Activated B cell treated with CpG ODN at 0.5 μM for 24 hours (primary cell): ENCODE measurements at regions not wholly inside any gene's neighbourhood (a gene's known extent, or its start where the extent isn't known, plus 50 kb on each side); places are given as distances from the start of the nearest gene placed in this dataset.

ENCODE experiments used
- ATAC-seq: fragments of 200-7000 bp; cut with Tn5 transposase; one replicate; pipeline ENCODE4 v1.10.0; 2021; ENCODE audit warnings: low read depth, mild to moderate bottlenecking, moderate library complexity
- CTCF ChIA-PET: fragments of 350-600 bp; sonication (Branson Sonifier 250); formaldehyde crosslinking; loops from one replicate; lab custom pipeline; 2021; ENCODE audit warnings: antibody characterized with exemption; lab: Charles Lee
- POLR2A ChIA-PET: fragments of 350-600 bp; sonication (Branson Sonifier 250); formaldehyde crosslinking; loops from one replicate; lab custom pipeline; 2021; ENCODE audit warnings: antibody characterized with exemption; lab: Charles Lee
- DNase-seq: peaks from one replicate; pipeline ENCODE4 v3.0.0; 2022
- H3K27ac Mint-ChIP-seq: one replicate; pipeline ENCODE4 v1.8.0; 2020; ENCODE audit warnings: mixed read lengths
- H3K27me3 Mint-ChIP-seq: one replicate; pipeline ENCODE4 v1.8.0; 2021; ENCODE audit warnings: mixed read lengths
- H3K36me3 Mint-ChIP-seq: one replicate; pipeline ENCODE4 v1.8.0; 2021; ENCODE audit warnings: low read depth, mixed read lengths
- H3K4me1 Mint-ChIP-seq: one replicate; pipeline ENCODE4 v1.8.0; 2021; ENCODE audit warnings: mixed read lengths
- H3K4me3 Mint-ChIP-seq: one replicate; pipeline ENCODE4 v1.8.0; 2020; ENCODE audit warnings: mild to moderate bottlenecking, mixed read lengths
- H3K9me3 Mint-ChIP-seq: one replicate; pipeline ENCODE4 v1.8.0; 2020; ENCODE audit warnings: mixed read lengths
- CTCF ChIP-seq: fragments of 200-600 bp; IDR thresholded peaks from one replicate; pipeline ENCODE4 v1.8.0; 2022; ENCODE audit warnings: antibody characterized with exemption, mild to moderate bottlenecking
- intact Hi-C: fragments of 100-400 bp; cut with micrococcal nuclease; formaldehyde crosslinking; loops from one replicate; pipeline ENCODE4 v1.15.1; 2024

- POLR2A ChIA-PET: no interaction called here
Observed at GRCh38 chr4:135277980-135278315, 1076.4 kb upstream of the PABPC4L start.

GRCh38 chr4:135277068-135277979, 1075.7 kb upstream of the PABPC4L start:
- H3K27ac Mint-ChIP-seq: no peak overlapping the region
- H3K36me3 Mint-ChIP-seq: no peaks in the 10 kb centered on the region
- ChIA-PET CTCF (no interaction called here), POLR2A (no interaction called here)
- DNase-seq: no peak
- no peaks in the 10 kb centered on the region for H3K4me1 Mint-ChIP-seq
- no peak for ATAC-seq
- intact Hi-C loops: no loop called here
- H3K4me3 Mint-ChIP-seq: no peak overlapping the region
- no peaks in the 10 kb centered on the region for H3K27me3 Mint-ChIP-seq
- no peak for TF ChIP-seq CTCF
- H3K9me3 Mint-ChIP-seq: peaks cover 2% of the 10 kb centered on the region

More at GRCh38 chr4:135277980-135278315, 1076.4 kb upstream of the PABPC4L start:
- Mint-ChIP-seq H3K27ac (no peak overlapping the region), H3K27me3 (no peaks in the 10 kb centered on the region), H3K4me3 (no peak overlapping the region), H3K9me3 (peaks cover 4% of the 10 kb centered on the region), H3K4me1 (no peaks in the 10 kb centered on the region), H3K36me3 (no peaks in the 10 kb centered on the region)
- DNase-seq (no peak), ATAC-seq (no peak)
- CTCF ChIA-PET: no interaction called here
- intact Hi-C loops: no loop called here
- TF ChIP-seq CTCF: no peak

- peaks cover under 1% of the 10 kb centered on the region for H3K9me3 Mint-ChIP-seq
- TF ChIP-seq CTCF: no peak
- no peaks in the 10 kb centered on the region for H3K27me3 Mint-ChIP-seq
- H3K4me1 Mint-ChIP-seq: no peaks in the 10 kb centered on the region
- POLR2A ChIA-PET: no interaction called here
- H3K36me3 Mint-ChIP-seq: no peaks in the 10 kb centered on the region
- H3K27ac Mint-ChIP-seq: no peak overlapping the region
- DNase-seq (no peak), ATAC-seq (no peak)
- no peak overlapping the region for H3K4me3 Mint-ChIP-seq
- CTCF ChIA-PET: no interaction called here
- intact Hi-C loops: no loop called here
Observed at GRCh38 chr4:135274416-135274815, 1072.8 kb upstream of the PABPC4L start.

- H3K27me3 Mint-ChIP-seq: no peaks in the 10 kb centered on the region
- CTCF ChIA-PET: no interaction called here
- intact Hi-C loops: no loop called here
- H3K4me1 Mint-ChIP-seq: no peaks in the 10 kb centered on the region
- ATAC-seq: no peak
- H3K27ac Mint-ChIP-seq: no peak overlapping the region
- TF ChIP-seq CTCF: no peak
- no peak overlapping the region for H3K4me3 Mint-ChIP-seq
- DNase-seq: no peak
- H3K9me3 Mint-ChIP-seq: peaks cover 6% of the 10 kb centered on the region
- POLR2A ChIA-PET: no interaction called here
- no peaks in the 10 kb centered on the region for H3K36me3 Mint-ChIP-seq
Observed at GRCh38 chr4:135269125-135269890, 1067.7 kb upstream of the PABPC4L start.

GRCh38 chr4:135268369-135268768, 1066.8 kb upstream of the PABPC4L start:
- Mint-ChIP-seq H3K27ac (no peak overlapping the region), H3K9me3 (peaks cover 6% of the 10 kb centered on the region), H3K4me1 (no peaks in the 10 kb centered on the region), H3K4me3 (no peak overlapping the region), H3K27me3 (no peaks in the 10 kb centered on the region), H3K36me3 (no peaks in the 10 kb centered on the region)
- no peak for TF ChIP-seq CTCF
- ChIA-PET POLR2A (no interaction called here), CTCF (no interaction called here)
- intact Hi-C loops: no loop called here
- ATAC-seq (no peak), DNase-seq (no peak)
